Right renal pelvis (tissue), 4 donors: ENCODE measurements at regions not wholly inside any gene's neighbourhood (a gene's known extent, or its start where the extent isn't known, plus 50 kb on each side); places are given as distances from the start of the nearest gene placed in this dataset.

Source experiments
- DNase-seq, 4 donors: peaks; one replicate each; pipeline ENCODE4 v3.0.0-alpha.2; 2013; ENCODE audit warnings: low read depth in 4 of 4, low spot score in 3 of 4, missing footprints in 1 of 4

DNA sequence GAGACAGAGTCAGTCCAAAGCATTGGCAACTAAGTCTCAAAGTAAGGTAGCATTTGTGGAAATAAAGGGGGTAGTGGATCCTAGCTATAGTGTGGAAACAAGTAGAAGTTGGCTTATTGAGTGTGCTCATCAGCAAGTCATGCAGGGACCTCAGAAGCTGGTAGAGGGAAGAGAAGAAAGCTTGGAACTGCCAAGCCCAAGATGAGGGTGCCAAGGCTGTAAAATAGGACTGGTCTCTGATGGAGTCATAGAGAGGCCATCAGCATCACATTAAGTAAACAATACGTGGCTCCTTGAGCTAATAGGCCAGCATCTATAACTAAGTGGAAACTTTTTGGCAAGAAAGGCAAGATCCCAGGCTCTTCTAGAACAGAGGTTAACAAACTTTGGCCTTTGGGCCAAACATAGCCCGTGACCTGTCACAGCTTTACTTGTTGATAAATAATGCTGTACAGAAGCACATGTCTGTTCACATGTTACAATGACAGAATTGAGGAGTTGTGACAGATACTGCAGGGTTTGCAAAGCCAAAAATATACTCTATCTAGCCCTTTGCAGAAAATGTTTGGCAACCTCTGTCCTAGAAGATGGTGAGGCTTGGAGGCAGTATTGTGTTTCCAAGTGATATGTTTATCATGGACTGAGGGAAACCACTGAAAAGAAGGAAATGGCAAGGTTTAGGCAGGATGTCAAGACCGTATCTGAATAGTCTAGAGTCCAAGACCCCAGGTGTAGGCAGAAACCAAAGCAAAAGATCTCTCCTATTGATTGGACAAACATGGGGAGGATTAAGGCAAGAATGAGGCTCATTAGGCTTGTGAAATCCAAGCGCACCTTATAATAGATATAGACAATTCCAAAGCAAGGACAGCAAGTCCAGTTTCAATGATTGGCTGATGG is 62.5 kb upstream of the CD44 start:
- DNase-seq: no peak

DNA sequence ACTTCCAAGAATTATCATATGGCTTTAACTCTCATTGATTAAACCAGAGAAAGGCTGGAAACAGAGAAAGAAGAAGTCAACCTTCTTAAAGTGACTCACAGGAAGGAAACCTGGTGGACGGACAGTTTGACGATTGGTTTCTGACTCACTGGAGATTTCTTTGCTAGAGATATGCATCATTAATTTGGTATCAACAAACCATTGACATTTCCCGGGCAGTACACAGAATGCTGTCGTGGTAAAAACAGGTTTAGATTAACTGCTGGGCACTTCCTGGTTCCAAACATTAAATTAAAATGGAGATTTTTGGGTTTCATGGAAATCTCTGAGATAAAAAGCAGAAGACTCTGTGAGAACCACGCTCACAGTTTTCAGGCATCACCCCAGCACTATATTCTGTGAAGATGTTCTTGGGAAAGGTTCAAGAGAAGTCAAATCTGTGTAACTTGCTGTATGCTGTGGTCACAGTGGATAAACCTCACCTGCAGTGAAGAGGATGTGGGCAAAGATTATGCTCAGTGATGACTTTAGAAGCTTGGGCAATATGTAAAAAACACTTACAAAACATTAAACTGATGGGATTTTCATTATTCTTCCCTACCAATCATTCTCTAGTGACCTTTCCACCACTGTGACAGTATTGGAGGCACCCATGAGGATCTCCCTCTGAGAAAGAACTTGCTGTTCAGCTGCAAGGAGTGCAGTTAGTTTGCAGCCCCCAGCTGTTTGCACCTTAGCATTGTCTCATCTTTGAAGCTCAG is 61.1 kb upstream of the CD44 start:
- no peak for DNase-seq

DNA sequence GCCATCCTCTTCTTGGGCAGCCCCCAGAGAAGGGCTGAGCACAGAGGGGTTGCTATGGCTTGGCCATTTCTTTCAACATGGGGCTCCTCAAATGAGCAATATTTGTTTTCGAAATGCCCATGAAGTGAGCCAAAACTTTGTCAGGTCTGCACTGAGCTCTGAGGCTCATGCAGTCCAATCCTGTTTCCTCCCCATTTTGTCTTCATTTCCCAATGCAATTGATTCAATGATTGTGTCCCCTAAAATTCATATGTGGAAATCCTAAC is 60.6 kb upstream of the CD44 start:
- DNase-seq: no peak

DNA sequence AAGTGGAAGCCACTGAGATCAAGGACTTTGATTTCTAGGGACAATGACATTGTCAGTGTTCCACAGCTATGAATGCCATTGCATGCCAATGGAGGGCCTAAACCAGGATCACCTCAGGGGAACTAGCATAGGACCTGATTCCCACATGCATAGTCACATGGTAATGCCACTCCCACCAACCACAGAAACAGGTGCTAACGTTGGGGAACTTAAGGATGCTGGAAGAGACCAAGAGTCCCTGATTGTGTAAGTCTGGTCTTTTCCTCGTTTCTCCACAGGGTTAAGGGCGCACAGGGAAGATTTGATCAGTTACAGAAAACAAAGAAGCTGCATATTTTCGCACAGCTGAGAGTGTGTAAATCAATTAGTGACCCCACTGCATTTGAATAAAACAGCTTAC is 59.4 kb upstream of the CD44 start:
- no peak for DNase-seq

DNA sequence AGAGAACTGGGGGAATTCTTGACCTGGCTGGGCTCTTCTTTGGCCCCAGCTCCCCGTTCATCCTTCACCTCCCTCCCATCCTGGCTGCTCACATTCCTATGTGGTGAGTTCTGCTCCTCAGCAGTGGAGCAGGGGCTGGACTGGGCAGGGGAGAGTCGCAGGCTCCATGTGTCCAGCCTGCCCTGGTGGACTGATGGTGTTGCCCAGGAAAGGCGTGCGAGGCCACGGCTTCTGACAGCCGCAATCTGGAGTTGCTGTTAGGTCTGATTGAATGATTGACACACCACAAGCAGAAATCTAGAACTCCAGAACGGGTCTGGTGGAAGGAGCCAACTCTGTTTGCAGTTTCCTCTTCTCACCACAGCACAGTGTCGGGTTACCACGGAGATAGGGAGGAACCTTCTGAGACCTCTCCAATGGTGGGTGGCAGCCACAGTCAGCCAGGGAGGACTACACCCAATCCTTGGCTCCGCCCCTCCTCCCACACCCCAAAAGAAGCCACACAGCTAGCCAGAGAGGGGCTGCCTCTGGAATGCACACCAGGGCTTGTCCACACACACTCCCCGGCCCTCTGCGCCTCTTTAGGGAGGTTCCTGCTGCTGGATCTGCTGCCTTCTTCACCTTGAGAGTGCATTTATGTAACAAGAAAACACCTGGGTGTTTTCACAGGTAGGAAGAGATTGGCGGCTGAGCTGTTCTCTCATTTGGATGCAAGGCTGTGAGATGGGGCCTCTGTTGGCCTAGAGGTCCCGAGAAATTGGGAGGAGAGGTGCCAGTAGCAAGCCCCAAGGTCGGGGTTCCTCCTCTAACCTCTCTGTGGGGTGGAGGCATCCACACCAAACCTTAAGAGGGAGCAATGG is 56.4 kb upstream of the CD44 start:
- DNase-seq: no peak

DNA sequence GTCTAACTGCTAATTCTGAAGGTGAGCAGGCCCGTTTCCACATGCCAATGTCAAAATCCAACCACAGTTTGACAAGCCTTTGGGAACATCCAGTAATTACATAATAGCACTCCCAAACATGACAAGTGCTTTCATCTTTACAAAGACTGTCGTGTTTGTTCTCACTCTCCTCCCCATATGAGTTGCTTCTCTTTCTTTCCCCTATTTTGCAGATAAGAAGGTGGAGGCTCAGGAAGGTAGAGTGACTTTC is 55.9 kb upstream of the CD44 start:
- no peak for DNase-seq

DNA sequence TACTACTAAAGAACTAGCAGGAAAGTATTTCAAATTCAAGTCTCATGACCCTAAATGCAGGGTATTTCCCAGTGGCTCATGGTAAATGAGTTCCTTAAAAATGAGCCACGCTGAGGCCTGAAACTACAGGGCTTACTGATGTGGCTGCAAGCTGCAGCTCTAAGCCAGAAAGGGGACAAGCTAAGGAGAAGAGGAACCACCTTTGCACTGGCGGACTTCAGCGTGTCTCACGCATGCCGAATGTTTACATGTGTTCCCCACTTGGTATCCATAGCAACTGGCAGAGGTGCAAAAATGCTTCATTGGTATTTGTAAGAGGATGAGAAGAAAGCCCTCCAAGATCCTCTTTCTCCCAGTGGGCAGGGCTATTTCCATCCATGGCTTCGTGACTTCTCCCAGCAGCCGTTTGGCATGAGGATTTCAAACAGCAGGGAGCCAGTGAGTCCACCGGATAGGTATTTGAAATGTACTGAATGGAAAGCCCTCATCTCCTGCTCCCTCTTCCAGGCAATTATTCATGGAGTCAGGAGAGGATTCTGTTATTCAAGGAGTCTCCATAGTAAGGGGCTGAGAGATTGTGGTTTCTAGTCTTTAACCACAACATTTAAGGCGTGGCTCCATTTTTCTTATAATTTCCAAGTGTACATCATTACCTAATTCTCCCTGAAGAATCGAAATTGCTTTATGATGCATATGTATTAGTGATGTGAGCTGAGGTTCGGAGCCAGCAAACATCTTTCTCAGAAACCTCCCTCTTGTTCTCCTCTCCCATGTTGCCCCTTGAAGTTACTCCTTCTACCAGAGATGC is 55.3 kb upstream of the CD44 start:
- no peak for DNase-seq

DNA sequence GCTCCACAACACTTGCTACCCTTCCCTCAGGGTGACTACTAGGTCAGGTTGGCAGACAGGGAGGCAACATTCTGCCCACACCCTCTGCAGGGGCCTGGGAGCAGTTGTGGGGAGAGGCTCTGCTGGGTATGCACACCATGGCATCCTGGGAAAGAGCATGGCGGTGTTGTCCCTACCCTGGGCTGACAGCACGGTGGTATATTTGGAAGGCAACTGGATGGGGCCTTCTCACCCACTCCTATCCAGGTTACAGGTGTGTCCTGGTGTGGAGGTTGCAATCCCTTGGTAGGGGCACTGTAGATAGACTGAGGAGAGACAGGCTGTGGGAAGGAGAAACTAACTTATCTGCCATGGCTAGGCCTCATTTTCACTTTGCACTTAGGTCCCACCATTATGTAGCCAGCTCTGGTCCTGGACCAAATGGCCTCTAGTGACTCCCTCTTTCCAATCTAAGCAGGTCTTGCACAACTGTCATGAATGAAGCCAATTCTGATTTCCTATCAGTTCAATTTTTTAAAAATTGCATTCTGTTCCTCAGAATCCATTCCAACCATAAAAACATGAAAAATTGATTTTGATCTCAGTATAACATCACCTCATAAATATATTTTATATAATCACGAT is 54.0 kb upstream of the CD44 start:
- no peak for DNase-seq

DNA sequence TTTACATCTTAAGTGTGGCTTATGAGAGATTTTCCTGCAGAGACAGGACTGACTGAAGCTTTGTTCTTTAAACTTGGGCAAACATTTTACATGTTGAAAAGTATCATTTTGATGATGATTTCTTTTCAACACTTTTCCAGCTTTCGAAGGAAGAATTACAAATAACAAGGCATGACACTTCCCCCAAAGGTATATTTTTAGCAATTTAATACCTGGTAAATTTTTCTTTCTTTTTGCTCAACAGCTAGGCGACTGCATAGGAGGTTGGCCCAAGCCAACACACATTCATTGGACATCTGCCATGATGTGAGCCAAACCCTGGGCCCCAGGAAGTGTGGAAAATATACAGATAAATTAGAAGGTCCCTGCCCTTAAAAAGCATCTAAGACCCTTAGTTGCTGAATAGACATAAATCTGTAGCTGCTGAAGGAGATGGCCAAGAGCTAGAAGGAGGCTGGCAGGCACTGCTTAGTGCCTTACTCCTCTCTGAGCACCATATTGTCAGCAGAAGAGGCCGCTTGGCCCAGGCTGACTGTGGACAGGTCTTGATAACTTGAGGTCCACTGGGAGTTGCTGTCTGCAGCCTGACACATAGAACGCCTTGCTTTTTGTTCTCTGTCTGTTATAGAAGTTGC is 53.3 kb upstream of the CD44 start:
- no peak for DNase-seq

DNA sequence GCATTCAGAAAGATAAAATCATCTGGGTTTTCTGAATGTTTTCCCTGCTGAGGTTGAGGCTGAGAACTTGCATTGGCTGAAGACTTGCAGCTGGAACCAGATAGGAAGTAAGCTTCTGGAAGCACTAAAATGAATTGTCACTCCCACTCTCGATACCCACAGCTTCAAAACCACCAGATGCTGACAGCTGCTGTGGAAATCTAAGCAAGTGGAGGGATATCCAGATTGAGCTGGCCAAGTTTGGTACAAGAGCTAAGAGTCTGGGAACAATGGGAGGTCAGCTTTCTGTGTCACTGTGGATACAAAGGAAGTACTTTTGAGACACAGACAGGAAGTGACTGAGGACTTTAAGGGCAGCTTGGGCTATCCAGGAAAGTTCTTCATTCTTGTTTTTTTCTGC is 51.3 kb upstream of the CD44 start:
- peak; percentile 63 to 83 (median 75) for DNase-seq

DNA sequence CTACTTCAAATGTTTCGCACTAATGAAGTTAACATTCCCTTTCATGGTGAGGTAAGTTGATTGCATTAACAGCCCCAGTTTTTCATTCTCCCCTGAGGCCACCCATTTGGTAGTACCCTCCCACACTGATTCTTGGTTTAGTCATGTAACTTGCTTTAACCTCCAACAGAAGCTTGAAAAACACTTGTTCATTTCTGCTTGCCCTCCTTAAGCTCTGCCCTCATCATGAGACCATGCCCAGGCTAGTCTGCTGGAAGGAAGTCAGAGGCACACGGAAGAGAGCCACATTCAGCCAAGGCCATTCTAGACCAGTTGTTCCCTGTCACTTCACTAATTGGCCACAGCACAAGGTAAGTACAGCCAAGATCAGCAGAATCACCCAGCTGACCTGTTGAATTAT is 50.7 kb upstream of the CD44 start:
- DNase-seq: no peak

DNA sequence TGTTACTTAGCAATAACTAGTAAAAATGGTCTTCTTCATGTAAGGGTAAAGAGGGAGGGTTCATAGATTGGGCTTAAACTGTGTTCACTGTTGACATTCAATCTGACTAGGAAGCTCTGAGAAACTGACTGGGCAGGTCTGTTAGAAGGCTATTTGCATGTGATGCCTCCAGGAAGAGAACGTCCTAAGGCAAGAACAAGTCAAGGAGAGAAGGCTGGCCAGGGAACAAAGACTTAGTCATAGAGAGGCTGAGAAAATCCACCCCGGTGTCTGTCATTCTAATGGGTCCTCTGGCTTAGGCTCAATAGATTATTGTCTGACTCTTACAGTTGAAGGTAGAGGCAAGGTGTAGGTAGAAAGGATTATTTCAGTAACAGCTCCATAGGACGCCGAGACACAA is 50.3 kb upstream of the CD44 start:
- DNase-seq: no peak
